ENCODE measurements at regions not wholly inside any gene's neighbourhood (a gene's known extent, or its start where the extent isn't known, plus 50 kb on each side); places are given as distances from the start of the nearest gene placed in this dataset.

- H3K4me3 ChIP-seq (replicated peaks in 1 of 2; ENCODE audit: low read depth in 2 of 2, low read length in 2 of 2) = no peak overlapping the region
- TF ChIP-seq, protein P1, sequence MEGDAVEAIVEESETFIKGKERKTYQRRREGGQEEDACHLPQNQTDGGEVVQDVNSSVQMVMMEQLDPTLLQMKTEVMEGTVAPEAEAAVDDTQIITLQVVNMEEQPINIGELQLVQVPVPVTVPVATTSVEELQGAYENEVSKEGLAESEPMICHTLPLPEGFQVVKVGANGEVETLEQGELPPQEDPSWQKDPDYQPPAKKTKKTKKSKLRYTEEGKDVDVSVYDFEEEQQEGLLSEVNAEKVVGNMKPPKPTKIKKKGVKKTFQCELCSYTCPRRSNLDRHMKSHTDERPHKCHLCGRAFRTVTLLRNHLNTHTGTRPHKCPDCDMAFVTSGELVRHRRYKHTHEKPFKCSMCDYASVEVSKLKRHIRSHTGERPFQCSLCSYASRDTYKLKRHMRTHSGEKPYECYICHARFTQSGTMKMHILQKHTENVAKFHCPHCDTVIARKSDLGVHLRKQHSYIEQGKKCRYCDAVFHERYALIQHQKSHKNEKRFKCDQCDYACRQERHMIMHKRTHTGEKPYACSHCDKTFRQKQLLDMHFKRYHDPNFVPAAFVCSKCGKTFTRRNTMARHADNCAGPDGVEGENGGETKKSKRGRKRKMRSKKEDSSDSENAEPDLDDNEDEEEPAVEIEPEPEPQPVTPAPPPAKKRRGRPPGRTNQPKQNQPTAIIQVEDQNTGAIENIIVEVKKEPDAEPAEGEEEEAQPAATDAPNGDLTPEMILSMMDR (IDR thresholded peaks at IDR 0.05; ENCODE audit: low read depth, low read length) = no peak
- DNase-seq (ENCODE audit: low read depth in 2 of 2) = no peak
These were observed 705.2 kb downstream of the LRFN5 start for GRCh38 chr14:42311876-42312275.

- TF ChIP-seq, protein P1 (IDR thresholded peaks at IDR 0.05; ENCODE audit: low read depth, low read length) = no peak
- no peak for DNase-seq (ENCODE audit: low read depth in 2 of 2)
- H3K4me3 ChIP-seq (replicated peaks in 1 of 2; ENCODE audit: low read depth in 2 of 2, low read length in 2 of 2) = no peak overlapping the region
These were observed 700.7 kb downstream of the LRFN5 start for GRCh38 chr14:42307239-42307825.

DNA sequence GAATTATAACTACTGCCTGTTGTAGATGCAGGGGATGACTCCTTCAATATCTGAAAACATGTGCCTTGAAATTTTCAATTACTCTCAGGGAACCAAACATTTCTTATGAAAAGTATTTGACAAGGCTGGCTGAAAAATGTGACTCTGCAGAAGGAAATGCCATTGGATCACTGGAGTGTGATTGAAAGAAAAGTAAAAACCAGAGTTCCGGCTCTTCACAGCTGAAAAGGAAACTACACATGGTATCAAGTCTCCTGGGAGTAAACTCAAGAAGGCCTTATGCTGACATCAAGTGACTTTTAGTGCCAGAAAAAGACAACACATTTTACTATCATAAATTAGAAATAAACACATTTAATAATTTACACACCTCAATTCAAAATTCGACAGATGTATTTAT is 693.0 kb downstream of the LRFN5 start:
- no peak for DNase-seq (ENCODE audit: low read depth in 2 of 2)
- TF ChIP-seq, protein P1 (IDR thresholded peaks at IDR 0.05; ENCODE audit: low read depth, low read length) = no peak
- no peak overlapping the region for H3K4me3 ChIP-seq (replicated peaks in 1 of 2; ENCODE audit: low read depth in 2 of 2, low read length in 2 of 2)

DNA sequence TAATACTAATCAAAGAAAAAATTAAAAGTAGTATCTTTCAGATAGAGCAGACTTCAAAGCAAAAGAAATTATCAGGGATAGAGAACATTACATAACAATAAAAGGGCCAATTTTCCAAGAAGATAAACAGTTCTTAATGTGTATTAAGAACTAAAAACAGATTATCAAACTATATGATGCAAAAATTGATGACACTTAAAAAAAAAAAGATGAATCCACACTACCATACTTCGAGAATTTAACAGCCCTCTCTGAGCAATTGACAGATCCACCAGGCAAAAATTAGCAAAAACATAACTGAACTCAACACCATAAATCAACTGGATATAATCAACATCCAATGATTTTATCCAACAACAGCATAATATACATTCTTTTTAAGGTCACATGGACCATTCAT is 686.5 kb downstream of the LRFN5 start:
- no peak for DNase-seq (ENCODE audit: low read depth in 2 of 2)
- TF ChIP-seq, protein P1 (IDR thresholded peaks at IDR 0.05; ENCODE audit: low read depth, low read length) = no peak
- H3K4me3 ChIP-seq (replicated peaks in 1 of 2; ENCODE audit: low read depth in 2 of 2, low read length in 2 of 2) = no peak overlapping the region

- TF ChIP-seq, protein P1 (IDR thresholded peaks at IDR 0.05; ENCODE audit: low read depth, low read length) = no peak
- no peak for DNase-seq (ENCODE audit: low read depth in 2 of 2)
- no peak overlapping the region for H3K4me3 ChIP-seq (replicated peaks in 1 of 2; ENCODE audit: low read depth in 2 of 2, low read length in 2 of 2)
These were observed 671.2 kb downstream of the LRFN5 start for GRCh38 chr14:42277840-42278239.

DNA sequence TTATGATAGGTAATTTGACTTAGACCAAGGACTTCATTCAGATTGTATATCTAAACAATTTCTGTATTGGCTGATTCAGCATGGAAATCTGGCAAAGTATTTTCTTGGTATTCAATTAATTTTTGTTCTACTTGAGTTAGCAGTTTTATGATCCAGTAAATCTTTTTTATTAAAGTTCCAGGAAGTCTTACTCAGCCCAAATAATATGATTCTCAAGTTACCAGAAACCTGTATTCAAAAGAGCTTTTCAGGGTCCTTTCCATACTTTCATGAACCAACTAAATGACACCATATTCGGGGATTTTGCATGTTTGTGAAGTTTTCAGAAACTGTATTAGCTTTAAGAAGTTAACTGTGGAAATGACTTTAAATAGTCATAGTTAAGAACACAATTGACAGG is 662.6 kb downstream of the LRFN5 start:
- TF ChIP-seq, protein P1 (IDR thresholded peaks at IDR 0.05; ENCODE audit: low read depth, low read length) = no peak
- no peak overlapping the region for H3K4me3 ChIP-seq (replicated peaks in 1 of 2; ENCODE audit: low read depth in 2 of 2, low read length in 2 of 2)
- DNase-seq (ENCODE audit: low read depth in 2 of 2) = no peak

DNA sequence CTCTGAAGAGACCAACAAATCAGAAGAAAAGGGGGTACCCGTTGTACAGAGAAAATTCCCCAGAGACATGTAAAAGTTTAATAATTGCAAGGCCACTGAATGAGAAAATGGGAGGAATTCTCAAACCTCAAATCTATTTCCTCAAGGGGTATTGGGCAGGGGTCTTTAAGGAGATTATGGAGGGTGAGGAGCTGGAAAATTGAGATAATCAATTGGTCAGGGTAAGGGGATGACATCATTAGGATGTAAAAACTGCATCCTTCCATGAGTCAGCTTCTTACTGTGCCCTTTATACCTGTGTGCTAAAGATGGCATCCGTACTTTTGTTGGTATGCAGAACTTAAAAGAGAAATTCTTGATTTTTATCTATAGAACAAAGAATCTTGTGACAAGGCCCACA is 641.5 kb downstream of the LRFN5 start:
- H3K4me3 ChIP-seq (replicated peaks in 1 of 2; ENCODE audit: low read depth in 2 of 2, low read length in 2 of 2) = no peak overlapping the region
- TF ChIP-seq, protein P1 (IDR thresholded peaks at IDR 0.05; ENCODE audit: low read depth, low read length) = no peak
- DNase-seq (ENCODE audit: low read depth in 2 of 2) = no peak
